ENCODE measurements at regions not wholly inside any gene's neighbourhood (a gene's known extent, or its start where the extent isn't known, plus 50 kb on each side); places are given as distances from the start of the nearest gene placed in this dataset.
A peak's percentile ranks its signal among the peaks of the same experiment; 100 is the strongest.

DNA sequence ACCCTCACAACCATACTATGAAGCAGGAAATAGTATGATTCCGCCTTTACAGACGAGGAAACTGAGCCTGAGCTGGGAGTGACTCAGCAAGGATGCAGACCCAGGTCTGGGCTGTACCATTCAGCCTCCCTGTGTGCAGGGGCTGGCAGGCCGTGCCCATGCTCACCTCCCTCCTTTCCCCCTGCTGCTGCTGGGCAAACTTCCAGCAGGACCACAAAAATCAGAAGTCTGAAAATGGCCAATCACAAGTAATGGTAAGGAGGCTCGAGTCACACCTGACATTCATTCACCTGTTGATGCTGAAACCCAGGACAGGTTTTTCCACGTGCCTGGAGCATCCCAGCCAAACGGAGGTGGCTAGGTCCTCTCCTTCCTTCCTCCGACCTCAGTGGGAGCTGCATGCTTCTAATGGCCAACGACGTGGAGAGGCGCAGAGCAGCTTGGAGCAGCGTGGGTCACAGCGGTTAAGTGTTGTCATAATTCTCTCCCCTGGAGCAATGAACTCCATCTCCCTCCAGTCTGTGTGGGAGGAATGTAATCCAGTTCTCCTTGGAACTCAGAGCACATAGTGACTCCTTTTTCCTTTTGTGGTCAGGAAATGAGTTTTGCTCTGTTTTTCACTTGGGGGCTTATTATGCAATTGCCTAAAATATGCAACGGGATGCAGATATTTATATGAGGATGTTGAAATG lies 371.7 kb downstream of the BCOR start:
- no peak for DNase-seq

DNA sequence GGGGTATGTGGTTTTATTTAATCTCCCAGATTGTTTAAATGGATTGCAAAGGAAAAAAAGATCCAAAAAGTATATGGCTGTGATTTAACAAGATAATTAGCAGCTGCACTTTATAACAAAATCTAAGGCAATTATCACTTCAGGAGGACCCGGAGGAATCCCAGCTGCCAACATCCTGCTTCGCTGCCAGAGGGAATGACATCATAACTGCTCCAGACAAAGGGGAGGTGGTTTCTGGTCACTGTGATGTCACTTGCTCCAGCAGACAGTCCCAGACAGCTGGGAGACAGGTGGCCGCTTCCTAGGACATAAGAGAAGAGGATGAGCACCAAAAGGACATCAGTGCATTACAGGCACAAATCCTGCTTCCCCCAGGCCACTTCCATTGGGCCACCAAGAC lies 371.0 kb downstream of the BCOR start:
- no peak for DNase-seq

DNA sequence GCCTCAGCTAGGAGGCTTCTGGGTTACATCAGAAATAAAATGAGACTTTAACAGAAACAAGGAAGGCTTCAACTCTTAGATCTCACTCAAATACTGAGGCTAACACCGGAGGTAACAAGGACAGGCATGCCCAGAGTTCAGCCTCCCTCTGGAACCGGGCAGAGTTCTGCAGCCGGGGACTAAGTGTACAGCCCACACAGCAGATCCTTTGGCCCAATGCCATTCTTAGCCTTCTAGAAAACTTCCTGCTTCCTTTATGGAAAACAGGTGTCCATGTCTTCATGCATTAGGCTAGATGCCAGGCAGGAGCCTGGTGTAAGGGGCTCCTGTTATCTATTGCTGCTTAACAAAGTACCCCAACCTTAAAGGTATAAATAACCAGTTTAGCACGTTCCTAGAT lies 369.7 kb downstream of the BCOR start:
- no peak for DNase-seq

DNA sequence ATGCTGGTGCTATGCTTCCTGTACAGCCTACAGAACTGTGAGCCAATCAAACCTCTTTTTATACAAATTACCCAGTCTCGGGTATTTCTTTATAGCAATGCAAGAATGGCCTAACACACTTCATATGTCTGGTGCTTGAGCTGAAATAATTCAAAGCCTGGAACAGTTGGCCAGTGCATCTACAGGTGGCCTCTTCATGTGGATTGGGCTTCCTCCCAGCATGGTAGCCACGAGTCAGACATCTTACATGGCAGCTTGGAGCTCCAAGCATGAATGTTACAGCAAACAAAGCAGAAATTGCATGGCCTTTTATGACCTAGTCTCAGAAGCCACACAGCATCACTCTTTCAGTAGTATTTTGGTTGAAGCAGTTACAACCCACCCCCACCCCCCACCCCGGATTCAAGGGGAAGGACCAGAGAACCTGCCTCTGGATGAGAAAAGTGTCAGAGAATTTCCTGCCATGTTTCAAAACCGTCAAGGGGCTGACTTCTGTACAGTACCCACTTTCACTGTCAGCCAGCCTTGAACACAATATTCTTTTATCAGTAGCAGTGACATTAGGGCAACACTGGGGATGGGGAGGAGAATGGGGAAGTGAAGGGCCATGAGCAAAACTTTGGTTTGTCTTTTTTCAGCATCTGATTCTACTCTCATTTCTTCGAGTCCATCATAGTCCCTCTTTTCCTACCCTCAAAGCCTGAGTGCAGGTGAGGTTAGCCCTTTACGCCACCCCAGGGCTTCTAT lies 368.7 kb downstream of the BCOR start:
- DNase-seq = no peak

DNA sequence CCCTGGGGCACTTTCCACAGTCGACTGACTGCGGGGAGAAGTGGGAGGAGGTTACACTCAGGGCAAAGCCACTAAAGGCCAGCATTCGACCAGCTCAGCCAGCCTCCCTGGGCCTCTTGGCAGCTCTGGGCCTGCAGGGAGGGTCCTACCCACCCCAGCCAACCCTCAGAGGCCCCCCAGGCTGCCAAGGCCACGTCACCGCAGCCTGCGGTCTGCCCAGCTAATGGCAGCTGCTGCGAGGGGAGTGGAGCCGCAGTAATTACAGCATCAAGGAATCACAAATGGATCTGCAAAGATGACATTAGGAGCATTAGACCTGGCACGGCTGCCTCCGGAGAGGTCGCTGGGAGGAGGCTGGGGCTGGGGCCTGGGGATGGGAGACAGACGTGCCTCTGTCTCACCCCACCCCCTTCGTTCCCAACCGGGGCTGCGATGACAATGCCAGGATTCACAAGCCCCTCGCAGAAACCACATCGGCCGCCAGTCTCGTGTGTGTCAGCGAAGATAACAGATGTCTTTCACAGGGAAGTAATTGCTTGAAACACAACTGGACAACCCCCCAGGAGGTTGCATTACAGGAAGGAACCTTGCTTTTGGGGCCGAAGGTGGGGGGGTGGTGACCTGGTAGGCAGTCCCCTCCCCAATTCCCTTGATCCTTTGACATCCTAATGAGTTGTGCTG lies 367.6 kb downstream of the BCOR start:
- no peak for DNase-seq

DNA sequence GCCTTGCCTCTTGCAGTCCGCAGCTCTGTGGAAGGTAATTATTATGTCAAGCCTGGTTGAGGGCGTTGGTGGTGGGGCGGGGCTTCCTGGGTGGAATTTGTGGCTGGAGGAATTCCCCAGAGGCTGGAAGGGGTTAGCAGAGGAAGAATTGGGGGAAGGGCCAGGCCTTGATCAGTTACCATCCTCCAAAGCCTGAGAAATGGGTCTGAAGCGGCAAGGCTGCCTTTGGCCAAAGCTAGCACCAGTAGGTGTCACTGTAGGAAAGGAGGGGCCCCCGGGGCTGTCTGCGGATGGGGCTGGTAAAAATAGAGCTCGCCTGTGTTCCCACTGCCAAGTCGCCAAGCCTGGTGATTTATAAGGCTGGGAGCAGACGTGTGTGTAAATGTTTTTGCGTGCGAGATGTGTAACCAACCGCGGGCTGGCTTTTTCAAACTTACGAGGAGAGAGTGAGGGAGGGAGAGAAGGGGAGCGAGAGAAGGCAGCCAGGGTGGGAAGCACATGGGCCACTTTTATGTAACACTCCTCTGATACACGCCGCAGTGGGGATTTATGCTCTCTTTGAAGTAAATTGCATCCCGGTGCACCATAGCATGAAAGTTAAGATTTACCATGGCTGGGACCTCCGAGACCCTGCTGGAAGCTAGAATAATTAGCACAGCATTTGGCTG lies 367.0 kb downstream of the BCOR start:
- DNase-seq = no peak

DNA sequence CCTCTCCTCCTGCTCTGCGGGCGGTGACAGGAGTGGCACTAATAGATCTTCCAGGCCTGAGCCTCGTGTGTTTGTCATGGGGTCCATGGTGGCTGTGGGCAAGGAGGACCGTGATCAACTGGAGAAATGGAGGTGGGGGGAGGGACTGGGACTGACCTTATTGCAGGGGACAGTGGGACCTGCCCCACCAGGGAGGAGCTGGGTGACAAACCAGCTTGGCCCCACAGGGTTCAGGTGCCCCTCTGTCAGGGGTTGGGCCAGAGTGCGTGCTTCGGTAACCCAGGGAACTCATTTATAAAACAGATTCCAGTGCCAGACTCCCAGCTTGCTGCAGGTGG lies 366.5 kb downstream of the BCOR start:
- DNase-seq = no peak

DNA sequence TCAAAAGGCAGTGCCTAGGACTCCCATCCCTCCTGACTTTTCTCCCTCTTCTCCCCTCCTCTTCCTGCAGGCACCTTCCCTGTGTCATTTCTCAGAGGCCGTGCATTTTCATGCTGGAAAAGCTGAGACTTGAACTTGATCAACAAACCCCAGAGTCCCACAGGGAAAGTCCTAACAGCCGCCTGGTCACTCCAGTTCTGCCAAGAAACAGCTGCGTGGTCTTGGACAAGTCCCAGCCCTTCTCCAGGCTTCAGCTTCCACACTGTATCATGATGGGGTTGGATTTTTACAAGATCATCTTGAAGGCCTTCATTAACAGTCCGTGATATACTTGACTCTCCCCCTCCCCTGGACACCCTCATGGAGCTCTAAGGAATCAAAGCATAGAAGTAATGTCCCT lies 366.0 kb downstream of the BCOR start:
- DNase-seq = no peak

DNA sequence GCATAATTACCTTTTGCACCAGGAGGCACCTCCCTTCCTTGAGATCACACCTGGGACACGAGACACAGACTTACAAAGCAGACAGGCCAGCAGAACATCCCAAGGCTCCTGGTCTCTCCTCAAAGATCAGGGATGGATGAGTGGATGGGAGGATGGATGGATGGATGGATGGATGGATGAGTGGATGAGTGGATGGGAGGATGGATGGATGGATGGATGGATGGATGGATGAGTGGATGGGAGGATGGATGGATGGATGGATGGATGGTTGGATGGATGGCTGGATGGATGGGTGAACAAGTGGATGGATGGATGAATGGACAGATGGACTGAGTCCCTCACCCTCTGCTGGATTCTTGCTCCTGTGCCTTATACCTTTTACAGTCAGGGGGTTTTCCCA lies 364.0 kb downstream of the BCOR start:
- no peak for DNase-seq

DNA sequence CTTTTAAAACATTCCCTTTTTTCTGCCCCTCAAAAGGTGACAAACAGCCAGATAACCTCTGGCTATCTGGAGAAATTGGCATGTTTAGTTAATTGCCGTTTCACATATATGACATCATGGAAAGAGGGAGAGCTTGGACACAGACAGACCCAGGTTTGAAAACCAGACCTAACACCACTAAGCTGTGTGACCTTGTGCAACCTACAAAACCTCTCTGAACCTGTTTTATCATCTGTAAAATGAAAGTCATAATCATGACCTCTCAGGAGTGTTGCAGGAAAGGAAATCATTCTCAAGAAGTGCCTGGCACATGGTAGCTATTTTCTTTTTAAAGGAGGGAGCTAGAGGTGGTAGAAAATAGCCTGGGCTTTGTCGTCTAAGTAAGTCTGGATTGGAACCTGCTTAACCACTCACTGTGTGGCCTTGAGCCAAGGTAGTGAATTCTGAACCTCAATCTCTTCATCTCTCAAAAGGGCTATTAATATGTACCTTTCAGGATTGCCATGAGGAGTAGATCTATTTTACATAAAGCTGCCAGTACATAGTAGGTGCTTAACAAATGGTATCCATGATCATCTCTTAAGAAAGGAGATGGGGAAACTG lies 363.5 kb downstream of the BCOR start:
- no peak for DNase-seq

DNA sequence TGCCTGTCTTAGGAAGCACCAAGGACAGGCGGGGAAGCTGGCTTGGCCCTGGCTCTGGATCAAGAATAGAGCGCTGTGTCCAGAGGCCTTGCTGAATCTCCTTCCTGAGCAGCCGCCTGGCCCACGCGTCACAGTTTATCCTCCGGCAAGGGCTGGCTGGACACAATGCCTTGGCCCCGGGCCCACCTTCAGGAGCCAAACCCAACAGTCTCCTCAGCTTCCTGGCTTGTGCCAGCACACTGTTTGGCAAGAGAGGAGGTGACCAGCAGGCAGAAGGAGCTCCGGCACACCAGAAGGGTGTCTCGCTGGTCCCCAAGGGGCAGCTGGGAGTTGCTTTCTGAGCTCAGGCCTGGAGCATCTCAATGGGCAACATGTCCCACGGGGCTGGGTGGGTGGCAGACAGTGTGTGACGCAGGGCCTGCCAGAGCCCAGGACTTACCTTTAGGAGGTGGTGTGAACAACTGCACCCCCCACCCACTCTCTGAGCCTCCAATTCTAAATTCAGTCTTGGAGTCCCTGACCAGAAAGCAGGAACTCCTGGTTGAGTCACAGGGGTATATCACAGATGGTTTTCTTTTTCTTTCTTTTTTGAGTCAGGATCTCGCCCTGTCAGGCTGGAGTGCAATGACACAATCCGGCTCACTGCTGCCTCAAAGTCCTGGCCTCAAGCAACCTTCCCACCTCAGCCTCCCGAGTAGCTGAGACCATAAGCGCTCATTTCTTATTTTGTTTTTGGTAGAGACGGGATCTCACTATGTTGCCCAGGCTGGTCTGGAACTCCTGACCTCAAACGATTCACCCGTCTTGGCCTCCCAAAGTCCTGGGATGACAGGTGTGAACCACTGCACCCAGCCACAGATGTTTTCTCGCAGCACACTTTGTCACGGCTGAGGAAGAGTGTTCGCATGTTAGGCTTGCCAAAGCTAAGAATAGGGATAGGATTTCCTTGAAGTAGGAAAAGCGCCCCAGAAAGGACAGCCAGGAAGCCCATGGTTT lies 361.2 kb downstream of the BCOR start:
- no peak for DNase-seq

DNA sequence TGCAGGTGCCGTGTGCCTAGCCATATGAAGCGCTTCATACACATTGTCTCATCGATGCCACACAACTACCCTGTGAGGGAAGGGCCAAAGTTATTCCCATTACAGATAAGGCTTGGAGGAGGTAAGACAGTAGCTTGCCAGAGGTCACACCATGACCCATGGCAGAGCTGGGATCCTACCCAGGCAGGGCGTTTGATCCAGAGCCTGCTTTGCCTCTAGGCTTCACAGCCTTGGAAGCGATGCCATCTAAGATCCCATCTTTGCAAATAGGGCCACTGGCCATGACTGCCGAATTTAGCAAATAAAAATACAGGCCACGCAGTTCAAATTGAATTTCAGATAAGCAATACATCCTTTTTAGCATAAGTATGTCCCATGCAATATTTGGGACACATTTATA lies 358.2 kb downstream of the BCOR start:
- no peak for DNase-seq

DNA sequence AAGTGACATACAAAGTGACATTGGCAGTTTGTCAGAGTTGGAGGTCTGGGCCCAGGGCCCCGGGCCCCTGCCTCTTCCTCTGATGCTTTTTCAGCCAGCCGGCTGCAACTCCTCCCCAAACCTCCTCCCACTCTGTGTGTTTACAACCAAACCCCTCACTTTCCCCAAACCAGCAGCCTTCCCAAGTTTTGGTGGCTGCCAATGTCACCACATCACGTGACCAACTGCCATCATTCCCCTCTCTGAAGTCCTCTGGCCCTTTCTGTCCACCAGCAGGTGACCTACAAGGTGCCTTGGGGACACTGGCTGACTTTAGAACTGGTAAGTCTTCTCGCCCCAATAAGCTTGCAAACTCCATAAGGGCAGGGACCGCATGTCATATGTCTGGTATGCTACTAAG lies 357.7 kb downstream of the BCOR start:
- DNase-seq = no peak

DNA sequence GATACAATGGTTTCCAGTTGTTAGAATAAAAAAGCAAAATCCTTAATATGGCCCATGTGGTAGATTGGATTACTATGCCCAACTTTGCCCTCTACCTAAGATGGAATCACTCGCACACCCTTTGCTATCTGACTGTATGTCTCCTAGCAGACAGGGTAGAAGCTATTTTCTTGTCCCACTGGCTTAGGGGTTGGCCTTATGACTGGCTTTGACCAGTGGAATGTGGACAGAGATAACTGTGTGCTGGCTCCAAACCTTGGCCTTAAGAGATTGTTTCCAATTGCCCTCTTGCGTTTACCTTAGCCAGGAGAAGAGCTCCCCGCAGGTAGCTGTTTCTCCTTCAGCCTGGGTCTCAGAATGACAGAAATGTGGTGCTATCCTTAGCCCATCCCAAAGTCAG lies 355.9 kb downstream of the BCOR start:
- DNase-seq = no peak

DNA sequence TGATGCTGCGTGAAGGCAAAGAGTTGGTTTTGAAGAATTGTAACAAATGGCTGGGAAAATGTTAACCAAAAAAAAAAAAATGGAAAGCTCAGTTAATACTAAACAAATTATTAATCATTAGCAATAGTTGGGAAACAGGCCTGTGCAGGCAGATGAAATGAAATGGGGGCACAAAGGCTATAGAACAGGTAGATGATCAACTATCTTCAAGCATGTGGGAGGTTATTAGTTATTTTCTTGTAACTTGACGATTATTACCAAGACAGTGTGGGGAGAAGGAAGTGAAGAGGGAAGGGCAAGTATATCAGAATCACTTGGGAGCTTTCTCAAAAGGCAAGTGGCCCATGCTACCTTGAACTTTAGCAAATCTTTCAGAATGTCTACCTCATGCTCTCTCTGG lies 351.9 kb downstream of the BCOR start:
- no peak for DNase-seq

DNA sequence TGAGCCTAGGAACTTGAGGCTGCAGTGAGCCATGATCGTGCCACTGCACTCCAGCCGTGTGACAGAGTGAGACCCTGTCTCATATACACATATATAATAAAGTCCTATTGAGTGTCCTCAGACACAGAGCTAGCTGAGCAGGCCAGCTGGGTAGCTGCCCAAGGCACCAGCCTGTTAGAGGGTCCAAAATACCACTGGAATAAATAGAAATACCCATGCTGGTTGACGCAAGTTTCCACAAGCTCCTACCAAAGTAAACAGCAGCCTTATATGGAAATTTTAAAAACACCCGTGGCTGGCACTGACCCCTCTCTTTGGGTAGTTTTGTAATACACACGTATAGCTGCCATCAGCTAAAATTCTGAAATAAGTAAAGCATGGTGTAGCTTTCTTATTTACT lies 348.6 kb downstream of the BCOR start:
- DNase-seq = no peak

DNA sequence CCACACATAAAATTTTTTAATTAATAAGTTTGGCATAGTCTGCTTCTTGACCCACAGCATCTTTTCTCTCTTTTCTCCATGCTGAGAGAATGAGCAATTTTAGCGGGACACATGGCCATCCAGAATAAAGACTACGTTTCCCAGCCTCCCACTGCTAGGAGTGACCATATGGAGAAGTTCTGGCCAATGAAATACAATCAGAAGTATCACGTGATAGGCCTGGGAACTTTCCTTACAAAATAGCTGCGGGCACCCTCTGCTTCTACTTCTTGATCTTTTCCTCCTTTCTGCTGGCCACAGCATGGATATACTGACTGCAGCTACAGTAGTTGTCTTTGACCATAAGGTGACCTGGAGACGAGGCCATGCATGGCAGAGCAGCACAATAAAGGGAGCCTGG lies 348.0 kb downstream of the BCOR start:
- no peak for DNase-seq

DNA sequence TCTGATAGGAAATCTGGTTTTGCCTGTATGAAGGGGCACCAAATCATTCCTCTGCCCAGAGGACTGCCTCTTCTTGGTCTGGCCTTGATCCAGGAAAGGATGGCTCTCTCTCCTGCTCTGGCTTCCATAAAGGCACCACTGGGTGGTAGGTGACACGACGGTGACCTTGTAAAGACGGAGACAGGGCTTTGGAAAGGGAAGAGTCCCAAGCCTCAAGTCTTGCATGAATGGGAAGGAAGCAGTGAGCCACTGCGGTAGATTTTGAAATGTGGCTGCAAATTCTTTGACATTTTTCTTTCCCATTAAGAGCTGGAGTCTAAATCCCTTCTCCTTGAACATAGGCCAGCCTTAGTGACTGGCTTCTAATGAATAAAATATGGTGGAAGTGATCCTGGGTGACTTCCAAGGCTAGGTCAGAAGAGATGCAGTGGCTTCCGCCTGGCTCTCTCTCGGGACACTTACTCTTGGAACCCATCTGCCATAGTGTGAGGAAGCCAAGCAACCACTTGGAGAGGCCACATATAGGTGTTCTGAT lies 347.4 kb downstream of the BCOR start:
- no peak for DNase-seq

DNA sequence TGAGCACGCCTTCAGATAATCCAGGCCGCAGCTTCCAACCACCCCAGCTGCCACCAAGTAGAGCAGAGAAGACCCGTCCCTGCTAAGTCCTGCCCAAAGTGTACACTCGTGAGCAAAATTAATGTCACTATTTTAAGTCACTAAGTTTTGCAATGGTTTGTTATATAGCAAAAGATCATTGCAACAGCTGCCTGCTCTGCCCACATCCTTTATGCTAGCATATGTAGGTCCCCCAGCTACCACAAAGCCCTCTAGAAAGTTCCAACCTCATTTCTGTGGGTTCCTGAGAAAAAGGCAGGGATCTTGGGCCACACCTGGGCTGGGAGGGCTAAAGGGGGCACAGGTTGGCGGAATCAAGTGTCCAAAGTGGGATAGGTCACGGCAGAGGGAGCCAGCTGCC lies 346.9 kb downstream of the BCOR start:
- DNase-seq = no peak

DNA sequence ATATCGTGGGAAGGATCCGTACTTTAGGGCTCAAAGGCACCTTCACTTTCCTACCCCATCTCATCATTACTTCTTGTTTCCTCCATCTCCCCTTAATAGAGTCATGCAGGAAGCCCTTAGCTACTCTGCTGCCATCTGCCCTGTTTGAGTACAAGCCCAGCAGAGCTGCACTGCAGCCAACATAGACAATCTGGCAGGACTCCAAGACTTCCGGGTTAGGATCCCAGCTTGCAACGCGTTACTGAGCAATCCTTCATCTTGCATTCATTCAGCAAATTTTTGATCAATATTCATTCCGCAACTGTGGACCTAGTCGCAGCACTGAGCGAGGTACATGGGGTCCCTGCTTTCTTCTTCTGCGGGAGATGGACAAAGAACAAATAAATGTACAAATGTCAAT lies 344.9 kb downstream of the BCOR start:
- DNase-seq = peak; percentile 1

DNA sequence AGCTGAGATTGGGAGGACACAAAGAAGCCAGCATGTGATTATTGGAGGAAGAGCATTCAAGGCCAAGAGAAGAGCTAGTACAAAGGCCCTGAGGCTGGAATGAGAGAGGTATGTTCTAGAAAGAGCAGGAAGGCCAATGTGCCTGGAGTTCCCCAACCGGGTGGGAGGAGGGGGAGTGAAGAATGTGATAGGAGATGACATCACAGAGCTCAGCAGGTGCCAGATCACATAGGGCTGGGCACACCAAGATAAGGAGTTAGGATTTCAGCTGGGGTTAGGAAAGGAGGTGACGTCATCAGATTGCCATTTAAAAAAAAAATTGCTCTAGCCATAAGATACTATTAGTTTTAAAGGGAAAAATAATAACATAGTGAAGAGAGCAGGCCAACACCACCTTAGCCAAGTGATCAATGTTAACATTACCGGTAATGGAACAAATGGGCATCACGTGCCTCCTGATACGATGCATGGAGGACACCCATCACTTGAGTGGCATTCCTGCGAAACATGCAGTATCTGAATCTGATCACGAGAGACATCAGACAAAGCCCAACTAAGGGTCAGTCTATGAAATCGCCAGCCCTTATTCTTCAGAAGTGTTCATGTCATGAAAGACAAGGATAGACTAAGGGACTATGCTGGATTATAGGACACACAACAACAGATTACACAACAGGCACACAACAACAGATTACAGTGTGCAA lies 344.3 kb downstream of the BCOR start:
- no peak for DNase-seq
